HepG2 (cell line): ENCODE measurements at regions not wholly inside any gene's neighbourhood (a gene's known extent, or its start where the extent isn't known, plus 50 kb on each side); places are given as distances from the start of the nearest gene placed in this dataset.

Source experiments
- FOXJ3 ChIP-seq: sonication (generic); formaldehyde crosslinking; IDR thresholded peaks from 2 replicates; pipeline ENCODE4 v1.4.0; 2020; ENCODE audit warnings: missing genetic modification reagents, mild to moderate bottlenecking, borderline replicate concordance
- HOXD1 ChIP-seq: sonication (generic); formaldehyde crosslinking; IDR thresholded peaks from 2 replicates; pipeline ENCODE4 v1.5.0; 2020; ENCODE audit warnings: missing genetic modification reagents
- MAX ChIP-seq: IDR thresholded peaks from 2 replicates; pipeline ENCODE4 v1.6.1; 2012; ENCODE audit warnings: inconsistent platforms
- POLR2AphosphoS5 ChIP-seq: IDR thresholded peaks from 2 replicates; pipeline ENCODE4 v1.6.1; 2012; ENCODE audit warnings: low read depth, low read length
- RNF219 ChIP-seq: sonication (generic); formaldehyde crosslinking; IDR thresholded peaks from 2 replicates; pipeline ENCODE4 v1.5.0; 2020; ENCODE audit warnings: mild to moderate bottlenecking, missing genetic modification reagents
- SATB2 ChIP-seq: sonication (generic); formaldehyde crosslinking; IDR thresholded peaks from 2 replicates; pipeline ENCODE4 v1.5.0; 2020; ENCODE audit warnings: missing genetic modification reagents
- USF2 ChIP-seq, 2 experiments: sonication (generic) in 1 of 2; formaldehyde crosslinking in 1 of 2; IDR thresholded peaks; 2 replicates each; pipeline versions ENCODE4 v1.5.1 to v1.6.1; 2011 to 2020; ENCODE audit warnings: borderline replicate concordance in 1 of 2, low read depth in 1 of 2, low read length in 1 of 2, mild to moderate bottlenecking in 1 of 2, missing genetic modification reagents in 1 of 2, moderate library complexity in 1 of 2
- ZNF232 ChIP-seq: sonication (generic); formaldehyde crosslinking; IDR thresholded peaks from 2 replicates; pipeline ENCODE4 v1.4.0; 2020; ENCODE audit warnings: missing genetic modification reagents, borderline replicate concordance
- ZNF513 ChIP-seq: sonication (generic); formaldehyde crosslinking; conservative IDR thresholded peaks from 2 replicates; pipeline ENCODE4 v1.5.0; 2020; ENCODE audit warnings: missing genetic modification reagents
- ZNF788 ChIP-seq: sonication (generic); formaldehyde crosslinking; IDR thresholded peaks from 2 replicates; pipeline ENCODE4 v1.5.0; 2020; ENCODE audit warnings: mild to moderate bottlenecking, missing genetic modification reagents, borderline replicate concordance
- TF ChIP-seq, protein P1 (sequence below): sonication (generic); formaldehyde crosslinking; IDR thresholded peaks from 2 replicates; pipeline ENCODE4 v1.4.0; 2020; ENCODE audit warnings: missing genetic modification reagents, borderline replicate concordance
- TF ChIP-seq, protein P2 (sequence below): sonication (generic); formaldehyde crosslinking; IDR thresholded peaks from 2 replicates; pipeline ENCODE4 v1.4.0; 2020; ENCODE audit warnings: mild to moderate bottlenecking, missing genetic modification reagents, borderline replicate concordance

DNA sequence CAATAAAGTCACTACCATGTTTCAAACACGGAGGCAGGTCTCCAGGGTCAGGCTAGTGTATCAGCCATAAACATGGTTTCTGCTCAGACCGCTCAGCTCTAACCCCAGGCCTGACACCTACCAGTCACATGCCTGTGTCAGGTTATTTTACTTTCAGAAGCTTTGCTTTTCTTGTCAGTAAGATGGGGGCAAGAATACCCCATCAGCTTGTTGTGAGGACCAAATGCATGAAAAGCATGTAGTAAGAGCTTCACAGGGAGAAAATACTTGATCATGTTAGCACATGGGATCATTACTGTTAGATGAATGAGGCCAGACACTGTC, 65.2 kb upstream of the PIM1 start (continued):
- 0 out of 2 replicates have a peak, but pooled peaks have one; percentile 19 for TF ChIP-seq FOXJ3 (CRISPR knock-in tag)
- TF ChIP-seq POLR2AphosphoS5, result peak; percentile 16; the same call in 1 of the 2 replicates
- TF ChIP-seq, protein P1, sequence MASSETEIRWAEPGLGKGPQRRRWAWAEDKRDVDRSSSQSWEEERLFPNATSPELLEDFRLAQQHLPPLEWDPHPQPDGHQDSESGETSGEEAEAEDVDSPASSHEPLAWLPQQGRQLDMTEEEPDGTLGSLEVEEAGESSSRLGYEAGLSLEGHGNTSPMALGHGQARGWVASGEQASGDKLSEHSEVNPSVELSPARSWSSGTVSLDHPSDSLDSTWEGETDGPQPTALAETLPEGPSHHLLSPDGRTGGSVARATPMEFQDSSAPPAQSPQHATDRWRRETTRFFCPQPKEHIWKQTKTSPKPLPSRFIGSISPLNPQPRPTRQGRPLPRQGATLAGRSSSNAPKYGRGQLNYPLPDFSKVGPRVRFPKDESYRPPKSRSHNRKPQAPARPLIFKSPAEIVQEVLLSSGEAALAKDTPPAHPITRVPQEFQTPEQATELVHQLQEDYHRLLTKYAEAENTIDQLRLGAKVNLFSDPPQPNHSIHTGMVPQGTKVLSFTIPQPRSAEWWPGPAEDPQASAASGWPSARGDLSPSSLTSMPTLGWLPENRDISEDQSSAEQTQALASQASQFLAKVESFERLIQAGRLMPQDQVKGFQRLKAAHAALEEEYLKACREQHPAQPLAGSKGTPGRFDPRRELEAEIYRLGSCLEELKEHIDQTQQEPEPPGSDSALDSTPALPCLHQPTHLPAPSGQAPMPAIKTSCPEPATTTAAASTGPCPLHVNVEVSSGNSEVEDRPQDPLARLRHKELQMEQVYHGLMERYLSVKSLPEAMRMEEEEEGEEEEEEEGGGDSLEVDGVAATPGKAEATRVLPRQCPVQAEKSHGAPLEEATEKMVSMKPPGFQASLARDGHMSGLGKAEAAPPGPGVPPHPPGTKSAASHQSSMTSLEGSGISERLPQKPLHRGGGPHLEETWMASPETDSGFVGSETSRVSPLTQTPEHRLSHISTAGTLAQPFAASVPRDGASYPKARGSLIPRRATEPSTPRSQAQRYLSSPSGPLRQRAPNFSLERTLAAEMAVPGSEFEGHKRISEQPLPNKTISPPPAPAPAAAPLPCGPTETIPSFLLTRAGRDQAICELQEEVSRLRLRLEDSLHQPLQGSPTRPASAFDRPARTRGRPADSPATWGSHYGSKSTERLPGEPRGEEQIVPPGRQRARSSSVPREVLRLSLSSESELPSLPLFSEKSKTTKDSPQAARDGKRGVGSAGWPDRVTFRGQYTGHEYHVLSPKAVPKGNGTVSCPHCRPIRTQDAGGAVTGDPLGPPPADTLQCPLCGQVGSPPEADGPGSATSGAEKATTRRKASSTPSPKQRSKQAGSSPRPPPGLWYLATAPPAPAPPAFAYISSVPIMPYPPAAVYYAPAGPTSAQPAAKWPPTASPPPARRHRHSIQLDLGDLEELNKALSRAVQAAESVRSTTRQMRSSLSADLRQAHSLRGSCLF (CRISPR knock-in tag), result peak; percentile 76; the same call in 1 of the 2 replicates
- TF ChIP-seq, protein P2, sequence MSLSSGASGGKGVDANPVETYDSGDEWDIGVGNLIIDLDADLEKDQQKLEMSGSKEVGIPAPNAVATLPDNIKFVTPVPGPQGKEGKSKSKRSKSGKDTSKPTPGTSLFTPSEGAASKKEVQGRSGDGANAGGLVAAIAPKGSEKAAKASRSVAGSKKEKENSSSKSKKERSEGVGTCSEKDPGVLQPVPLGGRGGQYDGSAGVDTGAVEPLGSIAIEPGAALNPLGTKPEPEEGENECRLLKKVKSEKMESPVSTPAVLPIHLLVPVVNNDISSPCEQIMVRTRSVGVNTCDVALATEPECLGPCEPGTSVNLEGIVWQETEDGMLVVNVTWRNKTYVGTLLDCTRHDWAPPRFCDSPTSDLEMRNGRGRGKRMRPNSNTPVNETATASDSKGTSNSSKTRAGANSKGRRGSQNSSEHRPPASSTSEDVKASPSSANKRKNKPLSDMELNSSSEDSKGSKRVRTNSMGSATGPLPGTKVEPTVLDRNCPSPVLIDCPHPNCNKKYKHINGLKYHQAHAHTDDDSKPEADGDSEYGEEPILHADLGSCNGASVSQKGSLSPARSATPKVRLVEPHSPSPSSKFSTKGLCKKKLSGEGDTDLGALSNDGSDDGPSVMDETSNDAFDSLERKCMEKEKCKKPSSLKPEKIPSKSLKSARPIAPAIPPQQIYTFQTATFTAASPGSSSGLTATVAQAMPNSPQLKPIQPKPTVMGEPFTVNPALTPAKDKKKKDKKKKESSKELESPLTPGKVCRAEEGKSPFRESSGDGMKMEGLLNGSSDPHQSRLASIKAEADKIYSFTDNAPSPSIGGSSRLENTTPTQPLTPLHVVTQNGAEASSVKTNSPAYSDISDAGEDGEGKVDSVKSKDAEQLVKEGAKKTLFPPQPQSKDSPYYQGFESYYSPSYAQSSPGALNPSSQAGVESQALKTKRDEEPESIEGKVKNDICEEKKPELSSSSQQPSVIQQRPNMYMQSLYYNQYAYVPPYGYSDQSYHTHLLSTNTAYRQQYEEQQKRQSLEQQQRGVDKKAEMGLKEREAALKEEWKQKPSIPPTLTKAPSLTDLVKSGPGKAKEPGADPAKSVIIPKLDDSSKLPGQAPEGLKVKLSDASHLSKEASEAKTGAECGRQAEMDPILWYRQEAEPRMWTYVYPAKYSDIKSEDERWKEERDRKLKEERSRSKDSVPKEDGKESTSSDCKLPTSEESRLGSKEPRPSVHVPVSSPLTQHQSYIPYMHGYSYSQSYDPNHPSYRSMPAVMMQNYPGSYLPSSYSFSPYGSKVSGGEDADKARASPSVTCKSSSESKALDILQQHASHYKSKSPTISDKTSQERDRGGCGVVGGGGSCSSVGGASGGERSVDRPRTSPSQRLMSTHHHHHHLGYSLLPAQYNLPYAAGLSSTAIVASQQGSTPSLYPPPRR (CRISPR knock-in tag), result no peak
- TF ChIP-seq HOXD1, result 0 out of 2 replicates have a peak, but pooled peaks have one; percentile 32
- peak; percentile 77; the same call in 1 of the 2 replicates for TF ChIP-seq ZNF232
- TF ChIP-seq USF2 (IDR thresholded peaks at IDR 0.05; ENCODE audit: low read depth, low read length), result no peak
- TF ChIP-seq USF2 (CRISPR knock-in tag; IDR thresholded peaks at IDR 0.05; ENCODE audit: borderline replicate concordance), result peak; percentile 49; the same call in 1 of the 2 replicates
- peak; percentile 12; the same call in 1 of the 2 replicates for TF ChIP-seq MAX
- 0 out of 2 replicates have a peak, but pooled peaks have one; percentile 61 for TF ChIP-seq ZNF513 (CRISPR knock-in tag)
- TF ChIP-seq RNF219 (CRISPR knock-in tag), result 0 out of 2 replicates have a peak, but pooled peaks have one; percentile 9
- peak; percentile 1; the same call in 1 of the 2 replicates for TF ChIP-seq ZNF788 (CRISPR knock-in tag)
- TF ChIP-seq SATB2 (CRISPR knock-in tag), result peak; percentile 91; the same call in 1 of the 2 replicates
